Adrenal gland (tissue), 9 donors: ENCODE measurements at regions not wholly inside any gene's neighbourhood (a gene's known extent, or its start where the extent isn't known, plus 50 kb on each side); places are given as distances from the start of the nearest gene placed in this dataset.
A peak's percentile ranks its signal among the peaks of the same experiment; 100 is the strongest.
"Not testable (repeated sequence)": the region's sequence is repeated elsewhere in the genome, so short reads cannot be mapped to it uniquely, and the experiment has no call there.

Source experiments
- DNase-seq, 7 donors: peaks; one replicate each; pipeline ENCODE4 v3.0.0-alpha.2; 2019 to 2020
- H3K27ac ChIP-seq, 5 donors: fragments of 200-600 bp; sonication (generic) in 4 of 5; 1 replicate in 3 of 5; 2 replicates in 2 of 5; pipeline versions ENCODE4 v1.5.1 to v1.8.0; 2016 to 2020; ENCODE audit warnings: mild to moderate bottlenecking in 1 of 5
- H3K27me3 ChIP-seq: fragments of 200-600 bp; 2 replicates; pipeline ENCODE4 v1.8.0; 2021
- H3K36me3 ChIP-seq, 2 donors: fragments of 200-600 bp; replicated peaks in 1 of 2; 1 replicate in 1 of 2; 2 replicates in 1 of 2; pipeline versions ENCODE4 v1.5.1 to v1.8.0; 2018 to 2022
- H3K4me1 ChIP-seq, 2 donors: fragments of 200-600 bp; replicated peaks in 1 of 2; 1 replicate in 1 of 2; 2 replicates in 1 of 2; pipeline versions ENCODE4 v1.5.1 to v1.8.0; 2018 to 2021
- H3K4me3 ChIP-seq, 4 donors: fragments of 200-600 bp; sonication (generic) in 3 of 4; one replicate each; pipeline ENCODE4 v1.5.1; 2016 to 2018
- H3K9me3 ChIP-seq, 3 donors: fragments of 200-600 bp; sonication (generic) in 1 of 3; replicated peaks in 1 of 3; 1 replicate in 2 of 3; 2 replicates in 1 of 3; pipeline versions ENCODE4 v1.5.1 to v1.8.0; 2016 to 2021
- CTCF ChIP-seq, 6 experiments: fragments of 450-650 bp in 4 of 6; fragments of 200-600 bp in 2 of 6; sonication (generic) in 1 of 6; IDR thresholded peaks; 1 replicate in 5 of 6; 2 replicates in 1 of 6; pipeline versions ENCODE4 v1.5.1 to v1.8.0; 2016 to 2021; ENCODE audit warnings: antibody characterized with exemption in 6 of 6, mild to moderate bottlenecking in 2 of 6, moderate library complexity in 1 of 6
- WGBS, 4 donors: extraction: QIAGEN DNeasy Blood & Tissue Kit in 2 of 4; methylation state at CpG; one replicate each; pipeline versions ENCODE4 v1.1.5 to v1.1.7; 2013 to 2017; 5-methylcytosine and 5-hydroxymethylcytosine counted together
- intact Hi-C, 2 donors: fragments of 100-400 bp; cut with DNase I; formaldehyde crosslinking; loops; one replicate each; pipeline versions ENCODE4 v1.14.1 to v1.15.0; 2022 to 2023
- donor health status: healthy with polysubstance abuse.
- donor health status: Bipolar disorder and iron deficiency.
- donor health status: DM: yes; HTN: yes; CAD: no.
- donor health status: DM: no; HTN: no; CAD: no.
- donor health status: DM: no; HTN: no; CAD: no.

DNA sequence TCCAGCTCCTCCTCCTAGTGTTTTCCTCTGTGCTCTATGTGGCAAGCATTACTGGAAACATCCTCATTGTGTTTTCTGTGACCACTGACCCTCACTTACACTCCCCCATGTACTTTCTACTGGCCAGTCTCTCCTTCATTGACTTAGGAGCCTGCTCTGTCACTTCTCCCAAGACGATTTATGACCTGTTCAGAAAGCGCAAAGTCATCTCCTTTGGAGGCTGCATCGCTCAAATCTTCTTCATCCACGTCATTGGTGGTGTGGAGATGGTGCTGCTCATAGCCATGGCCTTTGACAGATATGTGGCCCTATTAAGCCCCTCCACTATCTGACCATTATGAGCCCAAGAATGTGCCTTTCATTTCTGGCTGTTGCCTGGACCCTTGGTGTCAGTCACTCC lies 64.0 kb downstream of the OR4F15 start:
- intact Hi-C loops = not testable (repeated sequence)
- 47 to 67% (median 55%) methylated on average over 4 of the region's 4 CpGs for WGBS, 4 donors

DNA sequence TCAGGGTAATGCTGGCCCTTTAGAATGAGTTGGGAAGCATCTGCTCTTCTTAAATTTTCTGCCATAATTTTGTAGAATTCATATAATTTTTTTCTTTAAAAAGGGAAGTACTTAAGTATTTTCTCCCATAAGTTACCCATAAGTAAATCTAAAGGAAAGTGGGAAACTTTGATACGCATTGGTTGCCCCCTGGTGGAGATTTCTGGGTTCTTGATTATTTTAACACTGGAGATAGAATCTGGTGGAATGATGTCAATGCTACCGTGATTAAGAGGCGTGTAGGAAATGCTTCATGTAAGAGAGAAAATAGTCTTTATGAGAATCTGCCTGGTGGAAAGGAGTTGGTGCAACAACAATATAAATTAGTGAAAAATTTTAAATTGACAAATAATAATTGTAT lies 65.6 kb downstream of the OR4F15 start:
- H3K36me3 ChIP-seq, H3K4me1 ChIP-seq, H3K9me3 ChIP-seq, H3K27ac ChIP-seq, DNase-seq, H3K27me3 ChIP-seq, intact Hi-C loops, H3K4me3 ChIP-seq: not testable (repeated sequence)
- TF ChIP-seq CTCF (IDR thresholded peaks at IDR 0.05) = peak in 2 of 6 experiments; percentile 9 to 39
- 0 to 1% (median 0%) methylated on average over 3 of the region's 3 CpGs for WGBS, 4 donors

More for the DNA sequence above, 64.0 kb downstream of the OR4F15 start:
- not testable (repeated sequence) for DNase-seq, H3K36me3 ChIP-seq, H3K4me1 ChIP-seq, H3K9me3 ChIP-seq, H3K27ac ChIP-seq, H3K27me3 ChIP-seq, H3K4me3 ChIP-seq

GRCh38 chr15:101912349-101913287 lies 100.6 kb downstream of the OR4F15 start:
- intact Hi-C loops = not testable (repeated sequence)
- WGBS, 4 donors = 69 to 82% methylated on average over 3 of the region's 5 CpGs; no CpG with 5 or more reads in 2 of the 4 donors

DNA sequence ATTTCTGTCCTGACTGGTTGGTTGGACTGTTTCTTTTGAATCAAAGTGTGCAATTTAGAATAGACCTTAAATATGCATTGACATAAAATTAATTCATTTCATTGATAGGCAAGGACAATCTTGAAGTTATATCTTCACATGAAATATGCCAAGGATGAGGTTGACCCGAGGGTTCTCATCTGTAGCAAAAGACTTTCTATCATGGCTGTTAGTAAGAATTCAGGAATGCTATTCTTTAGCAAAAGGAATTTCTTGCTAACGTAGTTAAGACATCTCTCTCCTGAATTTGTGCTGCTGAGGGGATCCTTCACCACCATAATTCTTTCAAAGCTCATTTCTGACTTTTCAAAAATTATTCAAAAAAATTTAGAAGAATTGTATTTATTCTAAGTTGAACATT lies 112.6 kb downstream of the OR4F15 start:
- H3K36me3 ChIP-seq, H3K9me3 ChIP-seq, H3K27me3 ChIP-seq, H3K4me1 ChIP-seq, DNase-seq, H3K27ac ChIP-seq, H3K4me3 ChIP-seq, intact Hi-C loops: not testable (repeated sequence)
- 18 to 38% methylated on average over 1 of the region's 2 CpGs; no CpG with 5 or more reads in 2 of the 4 donors for WGBS, 4 donors

More at GRCh38 chr15:101912349-101913287, 100.6 kb downstream of the OR4F15 start:
- H3K27ac ChIP-seq, DNase-seq, H3K4me1 ChIP-seq, H3K4me3 ChIP-seq, H3K36me3 ChIP-seq, H3K27me3 ChIP-seq, H3K9me3 ChIP-seq: not testable (repeated sequence)

DNA sequence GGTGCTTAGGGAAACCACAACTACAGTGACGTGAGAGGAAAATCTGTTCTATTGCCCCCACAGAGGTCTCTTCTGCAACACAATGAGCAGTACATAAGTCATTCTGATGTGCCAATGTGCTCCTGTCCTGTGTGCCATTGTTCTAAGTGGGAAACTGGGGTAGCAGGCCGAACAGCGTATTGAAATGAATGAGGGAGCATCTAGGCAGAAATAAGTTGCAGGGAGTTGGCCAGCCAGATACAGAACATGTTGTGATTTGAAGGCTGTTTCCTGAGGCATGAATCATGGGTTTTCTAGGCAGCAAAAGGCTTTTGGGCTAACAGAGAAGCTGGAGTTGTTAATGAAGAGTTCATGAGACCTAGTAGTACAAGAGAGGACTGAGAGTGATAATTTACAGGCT lies 122.5 kb downstream of the OR4F15 start:
- H3K27me3 ChIP-seq, DNase-seq, H3K4me3 ChIP-seq, intact Hi-C loops, H3K4me1 ChIP-seq, H3K27ac ChIP-seq, H3K9me3 ChIP-seq, H3K36me3 ChIP-seq: not testable (repeated sequence)
- no CpG with 5 or more reads among the region's 3 CpGs for WGBS, 4 donors

DNA sequence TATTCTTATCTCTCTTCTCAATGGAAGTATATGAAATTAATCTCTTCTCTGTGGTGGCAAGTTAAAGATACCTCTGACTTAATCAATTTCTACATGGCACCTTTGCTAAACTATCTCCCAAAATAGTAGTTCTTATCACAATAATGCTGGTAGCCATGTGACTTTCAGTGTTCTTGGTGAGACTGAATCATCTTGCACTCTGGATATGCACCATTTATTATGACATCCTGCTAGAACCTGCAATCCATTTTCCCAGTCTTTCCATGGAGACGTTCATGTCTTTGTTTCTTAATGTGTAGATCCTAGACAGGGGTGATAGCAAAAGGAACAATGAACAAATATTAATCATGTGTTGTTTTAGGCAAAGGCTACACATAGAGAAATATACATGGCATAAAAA lies 125.4 kb downstream of the OR4F15 start:
- WGBS, 4 donors = no CpG with 5 or more reads among the region's 1 CpG
- DNase-seq, H3K4me1 ChIP-seq, intact Hi-C loops, H3K36me3 ChIP-seq, H3K9me3 ChIP-seq, H3K27me3 ChIP-seq, H3K4me3 ChIP-seq, H3K27ac ChIP-seq: not testable (repeated sequence)

- H3K4me1 ChIP-seq, DNase-seq, intact Hi-C loops, H3K4me3 ChIP-seq, H3K9me3 ChIP-seq, H3K36me3 ChIP-seq, H3K27ac ChIP-seq, H3K27me3 ChIP-seq: not testable (repeated sequence)
- WGBS, 4 donors = 89 to 96% (median 95%) methylated on average over 4 to 6 of the region's 7 CpGs
Observed at GRCh38 chr15:101938555-101938954, 126.6 kb downstream of the OR4F15 start.

GRCh38 chr15:101945896-101946295 lies 133.9 kb downstream of the OR4F15 start:
- DNase-seq, H3K27me3 ChIP-seq, H3K27ac ChIP-seq, H3K36me3 ChIP-seq, H3K4me3 ChIP-seq, H3K9me3 ChIP-seq, intact Hi-C loops, H3K4me1 ChIP-seq: not testable (repeated sequence)
- WGBS, 4 donors = 67 to 73% (median 70%) methylated on average over 2 of the region's 2 CpGs

GRCh38 chr15:101948491-101949010 lies 136.5 kb downstream of the OR4F15 start:
- H3K27ac ChIP-seq, H3K4me3 ChIP-seq, H3K4me1 ChIP-seq, H3K9me3 ChIP-seq, H3K27me3 ChIP-seq, DNase-seq, intact Hi-C loops, H3K36me3 ChIP-seq: not testable (repeated sequence)
- WGBS, 4 donors = 19 to 78% (median 67%) methylated on average over 1 of the region's 2 CpGs; no CpG with 5 or more reads in 1 of the 4 donors

- 58 to 78% (median 66%) methylated on average over 1 of the region's 1 CpG for WGBS, 4 donors
- DNase-seq, H3K27me3 ChIP-seq, H3K36me3 ChIP-seq, H3K4me1 ChIP-seq, H3K4me3 ChIP-seq, H3K9me3 ChIP-seq, intact Hi-C loops, H3K27ac ChIP-seq: not testable (repeated sequence)
Observed at GRCh38 chr15:101949380-101950065, 137.5 kb downstream of the OR4F15 start.
